SK-N-SH (cell line): ENCODE measurements at regions not wholly inside any gene's neighbourhood (a gene's known extent, or its start where the extent isn't known, plus 50 kb on each side); places are given as distances from the start of the nearest gene placed in this dataset.

Experiments
- EP300 ChIP-seq, 2 experiments: IDR thresholded peaks; 2 replicates each; pipeline versions ENCODE4 v1.4.0 to v1.6.1; 2012; ENCODE audit warnings: borderline replicate concordance in 1 of 2, low read depth in 1 of 2, low read length in 1 of 2
- EZH2phosphoT487 ChIP-seq: fragments of 200-600 bp; sonication (generic); IDR thresholded peaks from 2 replicates; pipeline ENCODE4 v1.6.1; 2017; ENCODE audit warnings: low read depth, mixed run types, mild to moderate bottlenecking, antibody characterized with exemption, moderate library complexity, borderline replicate concordance
- GABPA ChIP-seq: IDR thresholded peaks from 2 replicates; pipeline ENCODE4 v1.4.0; 2012; ENCODE audit warnings: low read depth, mild to moderate bottlenecking
- GATA2 ChIP-seq: sonication (generic); formaldehyde crosslinking; IDR thresholded peaks from 2 replicates; pipeline ENCODE4 v1.5.0; 2020; ENCODE audit warnings: mild to moderate bottlenecking, missing genetic modification reagents
- MEF2A ChIP-seq: IDR thresholded peaks from 2 replicates; pipeline ENCODE4 v1.4.0; 2012; ENCODE audit warnings: low read depth, borderline replicate concordance
- RAD21 ChIP-seq: IDR thresholded peaks from 2 replicates; pipeline ENCODE4 v1.6.1; 2012; ENCODE audit warnings: mild to moderate bottlenecking, low read length
- RFX5 ChIP-seq: IDR thresholded peaks from 2 replicates; pipeline ENCODE4 v1.6.1; 2012; ENCODE audit warnings: mild to moderate bottlenecking, improper control_type of control experiment, low read length
- SIN3A ChIP-seq: IDR thresholded peaks from 2 replicates; pipeline ENCODE4 v1.6.1; 2012; ENCODE audit warnings: low read depth, mild to moderate bottlenecking, low read length, moderate library complexity, borderline replicate concordance
- TF ChIP-seq, protein P1 (sequence below): fragments of 200-600 bp; sonication (generic); IDR thresholded peaks from 2 replicates; pipeline ENCODE4 v1.6.1; 2017; ENCODE audit warnings: antibody characterized with exemption, mild to moderate bottlenecking, moderate library complexity
- TF ChIP-seq, protein P2 (sequence below): IDR thresholded peaks from 2 replicates; pipeline ENCODE4 v1.4.0; 2012; ENCODE audit warnings: low read depth, borderline replicate concordance
- TF ChIP-seq, protein P3 (sequence below): IDR thresholded peaks from 2 replicates; pipeline ENCODE4 v1.6.1; 2012; ENCODE audit warnings: mild to moderate bottlenecking, low read depth, low read length, moderate library complexity
- TF ChIP-seq, protein P4 (sequence below): IDR thresholded peaks from 2 replicates; pipeline ENCODE4; 2012

DNA sequence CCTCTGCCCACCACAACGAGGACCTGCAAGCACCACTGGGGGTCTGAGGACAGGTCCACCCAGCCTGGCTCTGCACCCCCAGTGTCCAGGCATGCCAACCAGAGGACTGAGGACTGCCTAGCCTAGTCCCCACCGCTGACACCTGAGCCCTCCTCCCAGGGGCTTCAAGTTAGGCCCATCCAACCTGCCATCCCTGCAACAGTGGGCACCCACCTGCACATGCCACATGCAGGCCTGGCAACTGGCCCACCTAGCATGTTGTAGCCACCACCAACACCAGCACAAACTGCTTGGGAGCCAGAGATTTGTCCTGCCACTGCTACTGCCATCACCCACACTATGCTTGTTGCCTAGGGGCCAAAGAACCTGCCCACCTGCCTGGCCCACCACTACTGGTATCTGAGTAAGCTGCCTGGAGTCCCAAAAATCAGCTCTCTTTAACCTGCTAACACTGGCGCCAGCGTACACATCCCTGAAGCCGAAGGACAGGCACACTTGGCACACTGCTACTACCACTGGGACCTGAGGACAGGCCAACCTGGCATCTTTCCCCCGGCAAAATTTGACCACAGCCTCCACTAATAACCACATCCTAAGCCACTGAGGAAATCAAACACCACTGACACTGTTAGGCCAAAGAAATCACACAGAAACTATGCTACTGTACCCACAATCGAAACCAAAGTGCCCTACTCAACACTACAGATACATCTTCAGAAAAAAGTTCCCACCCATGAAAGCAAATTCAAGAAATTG lies 61.5 kb downstream of the PSMG1 start:
- TF ChIP-seq RAD21 (no peak), EZH2phosphoT487 (no peak), MEF2A (no peak), RFX5 (no peak), EP300 (IDR thresholded peaks at IDR 0.05; ENCODE audit: borderline replicate concordance in 1 of 2, low read depth in 1 of 2, low read length in 1 of 2) (no peak), GABPA (no peak), GATA2 (CRISPR knock-in tag) (no peak), SIN3A (no peak)
- TF ChIP-seq, protein P1, sequence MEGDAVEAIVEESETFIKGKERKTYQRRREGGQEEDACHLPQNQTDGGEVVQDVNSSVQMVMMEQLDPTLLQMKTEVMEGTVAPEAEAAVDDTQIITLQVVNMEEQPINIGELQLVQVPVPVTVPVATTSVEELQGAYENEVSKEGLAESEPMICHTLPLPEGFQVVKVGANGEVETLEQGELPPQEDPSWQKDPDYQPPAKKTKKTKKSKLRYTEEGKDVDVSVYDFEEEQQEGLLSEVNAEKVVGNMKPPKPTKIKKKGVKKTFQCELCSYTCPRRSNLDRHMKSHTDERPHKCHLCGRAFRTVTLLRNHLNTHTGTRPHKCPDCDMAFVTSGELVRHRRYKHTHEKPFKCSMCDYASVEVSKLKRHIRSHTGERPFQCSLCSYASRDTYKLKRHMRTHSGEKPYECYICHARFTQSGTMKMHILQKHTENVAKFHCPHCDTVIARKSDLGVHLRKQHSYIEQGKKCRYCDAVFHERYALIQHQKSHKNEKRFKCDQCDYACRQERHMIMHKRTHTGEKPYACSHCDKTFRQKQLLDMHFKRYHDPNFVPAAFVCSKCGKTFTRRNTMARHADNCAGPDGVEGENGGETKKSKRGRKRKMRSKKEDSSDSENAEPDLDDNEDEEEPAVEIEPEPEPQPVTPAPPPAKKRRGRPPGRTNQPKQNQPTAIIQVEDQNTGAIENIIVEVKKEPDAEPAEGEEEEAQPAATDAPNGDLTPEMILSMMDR, result no peak
- TF ChIP-seq, protein P2, sequence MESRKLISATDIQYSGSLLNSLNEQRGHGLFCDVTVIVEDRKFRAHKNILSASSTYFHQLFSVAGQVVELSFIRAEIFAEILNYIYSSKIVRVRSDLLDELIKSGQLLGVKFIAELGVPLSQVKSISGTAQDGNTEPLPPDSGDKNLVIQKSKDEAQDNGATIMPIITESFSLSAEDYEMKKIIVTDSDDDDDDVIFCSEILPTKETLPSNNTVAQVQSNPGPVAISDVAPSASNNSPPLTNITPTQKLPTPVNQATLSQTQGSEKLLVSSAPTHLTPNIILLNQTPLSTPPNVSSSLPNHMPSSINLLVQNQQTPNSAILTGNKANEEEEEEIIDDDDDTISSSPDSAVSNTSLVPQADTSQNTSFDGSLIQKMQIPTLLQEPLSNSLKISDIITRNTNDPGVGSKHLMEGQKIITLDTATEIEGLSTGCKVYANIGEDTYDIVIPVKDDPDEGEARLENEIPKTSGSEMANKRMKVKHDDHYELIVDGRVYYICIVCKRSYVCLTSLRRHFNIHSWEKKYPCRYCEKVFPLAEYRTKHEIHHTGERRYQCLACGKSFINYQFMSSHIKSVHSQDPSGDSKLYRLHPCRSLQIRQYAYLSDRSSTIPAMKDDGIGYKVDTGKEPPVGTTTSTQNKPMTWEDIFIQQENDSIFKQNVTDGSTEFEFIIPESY, result no peak
- TF ChIP-seq, protein P3, sequence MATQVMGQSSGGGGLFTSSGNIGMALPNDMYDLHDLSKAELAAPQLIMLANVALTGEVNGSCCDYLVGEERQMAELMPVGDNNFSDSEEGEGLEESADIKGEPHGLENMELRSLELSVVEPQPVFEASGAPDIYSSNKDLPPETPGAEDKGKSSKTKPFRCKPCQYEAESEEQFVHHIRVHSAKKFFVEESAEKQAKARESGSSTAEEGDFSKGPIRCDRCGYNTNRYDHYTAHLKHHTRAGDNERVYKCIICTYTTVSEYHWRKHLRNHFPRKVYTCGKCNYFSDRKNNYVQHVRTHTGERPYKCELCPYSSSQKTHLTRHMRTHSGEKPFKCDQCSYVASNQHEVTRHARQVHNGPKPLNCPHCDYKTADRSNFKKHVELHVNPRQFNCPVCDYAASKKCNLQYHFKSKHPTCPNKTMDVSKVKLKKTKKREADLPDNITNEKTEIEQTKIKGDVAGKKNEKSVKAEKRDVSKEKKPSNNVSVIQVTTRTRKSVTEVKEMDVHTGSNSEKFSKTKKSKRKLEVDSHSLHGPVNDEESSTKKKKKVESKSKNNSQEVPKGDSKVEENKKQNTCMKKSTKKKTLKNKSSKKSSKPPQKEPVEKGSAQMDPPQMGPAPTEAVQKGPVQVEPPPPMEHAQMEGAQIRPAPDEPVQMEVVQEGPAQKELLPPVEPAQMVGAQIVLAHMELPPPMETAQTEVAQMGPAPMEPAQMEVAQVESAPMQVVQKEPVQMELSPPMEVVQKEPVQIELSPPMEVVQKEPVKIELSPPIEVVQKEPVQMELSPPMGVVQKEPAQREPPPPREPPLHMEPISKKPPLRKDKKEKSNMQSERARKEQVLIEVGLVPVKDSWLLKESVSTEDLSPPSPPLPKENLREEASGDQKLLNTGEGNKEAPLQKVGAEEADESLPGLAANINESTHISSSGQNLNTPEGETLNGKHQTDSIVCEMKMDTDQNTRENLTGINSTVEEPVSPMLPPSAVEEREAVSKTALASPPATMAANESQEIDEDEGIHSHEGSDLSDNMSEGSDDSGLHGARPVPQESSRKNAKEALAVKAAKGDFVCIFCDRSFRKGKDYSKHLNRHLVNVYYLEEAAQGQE, result no peak
- TF ChIP-seq, protein P4, sequence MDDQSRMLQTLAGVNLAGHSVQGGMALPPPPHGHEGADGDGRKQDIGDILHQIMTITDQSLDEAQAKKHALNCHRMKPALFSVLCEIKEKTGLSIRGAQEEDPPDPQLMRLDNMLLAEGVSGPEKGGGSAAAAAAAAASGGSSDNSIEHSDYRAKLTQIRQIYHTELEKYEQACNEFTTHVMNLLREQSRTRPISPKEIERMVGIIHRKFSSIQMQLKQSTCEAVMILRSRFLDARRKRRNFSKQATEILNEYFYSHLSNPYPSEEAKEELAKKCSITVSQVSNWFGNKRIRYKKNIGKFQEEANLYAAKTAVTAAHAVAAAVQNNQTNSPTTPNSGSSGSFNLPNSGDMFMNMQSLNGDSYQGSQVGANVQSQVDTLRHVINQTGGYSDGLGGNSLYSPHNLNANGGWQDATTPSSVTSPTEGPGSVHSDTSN, result no peak
